ENCODE measurements at regions not wholly inside any gene's neighbourhood (a gene's known extent, or its start where the extent isn't known, plus 50 kb on each side); places are given as distances from the start of the nearest gene placed in this dataset.

GRCh38 chr1:222325506-222325905, 222.4 kb downstream of the HHIPL2 start:
- DNase-seq (ENCODE audit: low spot score) (no peak), ATAC-seq (no peak)
- intact Hi-C loops (cut with DNase I): no loop called here

DNA sequence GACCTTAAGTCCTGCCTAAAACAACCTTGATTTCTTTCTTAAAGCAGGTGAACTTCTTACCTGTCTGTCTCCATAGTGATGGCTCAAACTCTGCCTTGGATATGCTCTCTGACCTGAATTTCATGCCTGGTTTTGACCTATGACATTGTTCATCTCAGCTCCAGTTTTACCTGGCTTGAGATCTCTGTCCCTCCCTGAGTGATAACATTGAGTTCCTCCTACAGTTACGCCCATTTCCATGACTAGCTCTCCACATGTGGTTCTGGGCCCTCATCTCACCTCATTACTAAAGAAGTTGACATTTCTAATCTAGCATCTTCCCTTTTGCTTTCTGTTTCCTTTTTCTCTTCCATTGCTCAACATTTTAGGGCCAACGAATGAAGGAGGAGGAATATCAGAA, 233.1 kb downstream of the HHIPL2 start:
- DNase-seq (ENCODE audit: low spot score) (no peak), ATAC-seq (no peak)
- intact Hi-C loops (cut with DNase I): no loop called here

DNA sequence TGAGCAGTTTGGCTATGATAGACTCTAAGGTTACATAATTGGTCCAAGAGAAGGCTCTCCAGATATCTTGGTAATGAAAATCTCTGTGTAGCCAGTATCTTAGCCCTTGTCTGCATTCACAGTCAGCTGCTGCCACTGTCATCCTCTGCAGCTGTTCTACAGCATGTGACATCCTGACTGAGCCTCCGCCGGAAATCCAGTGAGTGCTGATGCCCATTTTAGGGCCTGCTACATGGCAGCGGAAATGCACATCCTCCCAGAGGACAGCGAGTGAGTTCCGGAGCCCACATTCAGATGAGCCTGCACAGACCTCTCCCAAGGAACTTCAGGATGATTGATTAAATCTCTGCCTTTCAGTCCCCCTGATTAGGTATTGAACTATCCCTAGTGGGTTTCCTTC, 237.1 kb downstream of the HHIPL2 start:
- intact Hi-C loops (cut with DNase I): no loop called here
- ATAC-seq (peak; percentile 45), DNase-seq (ENCODE audit: low spot score) (no peak)

GRCh38 chr1:222307621-222308020, 240.3 kb downstream of the HHIPL2 start:
- no peak for DNase-seq (ENCODE audit: low spot score)
- intact Hi-C loops (cut with DNase I): no loop called here
- ATAC-seq: no peak

DNA sequence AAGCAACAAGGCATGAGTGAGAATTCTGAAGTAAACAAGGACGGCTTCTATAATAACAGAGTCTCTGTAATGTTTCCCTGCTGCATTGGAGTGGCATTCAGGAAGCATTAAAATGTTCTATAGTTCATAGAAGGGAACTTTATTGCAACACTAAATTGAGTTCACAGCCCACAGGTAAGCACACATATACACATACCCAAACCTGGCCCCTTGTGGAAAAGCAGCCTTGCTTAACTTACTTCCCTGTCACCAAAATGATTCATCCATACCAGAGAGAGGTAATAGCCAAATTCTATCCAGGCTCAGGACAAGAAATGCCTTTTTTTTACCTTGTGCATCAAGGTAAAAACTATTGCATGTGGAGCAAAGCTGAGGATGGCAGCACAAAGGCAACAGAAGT, 241.4 kb downstream of the HHIPL2 start:
- DNase-seq (ENCODE audit: low spot score): no peak
- ATAC-seq: no peak
- intact Hi-C loops (cut with DNase I): no loop called here

GRCh38 chr1:222306011-222306410, 241.9 kb downstream of the HHIPL2 start:
- ATAC-seq (no peak), DNase-seq (ENCODE audit: low spot score) (no peak)
- intact Hi-C loops (cut with DNase I): no loop called here

DNA sequence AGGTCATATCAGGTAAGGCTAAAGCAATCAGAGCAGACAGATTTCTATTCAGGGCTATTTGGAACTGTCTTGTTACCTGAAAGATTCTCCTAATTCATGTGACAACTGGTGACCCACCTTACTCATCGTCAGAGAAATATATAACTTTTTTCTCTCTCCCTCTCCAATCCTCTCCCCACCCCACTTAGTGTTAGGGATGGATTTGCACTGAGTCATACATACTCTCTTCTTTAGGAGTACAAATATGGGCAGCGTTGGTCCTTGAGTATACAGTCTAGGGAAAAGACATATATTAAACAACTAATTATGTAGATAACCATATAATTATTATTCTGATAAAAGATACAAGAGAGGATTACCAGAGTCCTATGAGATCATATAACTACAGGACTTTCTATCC, 246.3 kb downstream of the HHIPL2 start:
- intact Hi-C loops (cut with DNase I): no loop called here

DNA sequence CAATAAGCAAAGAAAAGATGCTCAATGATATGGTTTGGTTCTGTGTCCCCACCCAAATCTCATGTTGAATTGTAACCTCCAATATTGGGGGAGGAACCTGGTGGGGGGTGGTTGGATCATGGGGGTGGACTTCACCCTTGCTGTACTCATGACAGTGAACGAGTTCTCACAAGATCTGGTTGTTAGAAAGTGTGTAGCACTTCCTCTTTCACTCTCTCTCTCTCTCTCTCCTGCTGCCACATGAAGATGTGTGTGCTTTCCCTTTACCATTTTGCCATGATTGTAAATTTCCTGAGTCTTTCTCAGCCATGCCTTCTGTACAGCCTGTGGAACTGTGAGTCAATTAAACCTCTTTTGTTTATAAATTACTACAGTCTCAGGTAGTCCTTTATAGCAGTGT, 248.4 kb downstream of the HHIPL2 start:
- ATAC-seq: no peak
- DNase-seq (ENCODE audit: low spot score): no peak
- intact Hi-C loops (cut with DNase I): no loop called here

More for the DNA sequence above, 246.3 kb downstream of the HHIPL2 start:
- no peak for ATAC-seq
- DNase-seq (ENCODE audit: low spot score): no peak

DNA sequence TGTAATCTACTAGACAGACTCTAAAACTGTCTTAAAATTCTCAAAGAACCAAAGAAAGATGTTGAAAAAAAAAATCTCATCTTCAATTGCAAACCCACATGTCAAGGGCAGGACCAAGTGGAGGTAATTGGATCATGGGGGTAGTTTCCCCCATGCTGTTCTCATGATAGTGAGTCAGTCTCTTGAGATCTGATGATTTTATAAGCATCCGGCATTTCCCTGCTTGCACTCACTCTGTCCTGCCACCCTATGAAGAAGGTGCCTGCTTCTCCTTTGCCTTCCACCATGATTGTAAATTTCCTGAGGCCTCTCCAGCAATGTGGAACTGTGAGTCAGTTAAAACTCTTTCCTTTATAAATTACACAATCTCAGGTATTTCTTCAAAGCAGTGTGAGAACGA, 257.0 kb downstream of the HHIPL2 start:
- no peak for ATAC-seq
- no peak for DNase-seq (ENCODE audit: low spot score)
- intact Hi-C loops (cut with DNase I): no loop called here

- intact Hi-C loops (cut with DNase I): no loop called here
Observed at GRCh38 chr1:222288053-222288452, 259.9 kb downstream of the HHIPL2 start.

GRCh38 chr1:222286011-222286410, 261.9 kb downstream of the HHIPL2 start:
- intact Hi-C loops (cut with DNase I): no loop called here
- ATAC-seq (no peak), DNase-seq (ENCODE audit: low spot score) (no peak)

More at GRCh38 chr1:222288053-222288452, 259.9 kb downstream of the HHIPL2 start:
- no peak for ATAC-seq
- no peak for DNase-seq (ENCODE audit: low spot score)

- no peak for DNase-seq (ENCODE audit: low spot score)
- intact Hi-C loops (cut with DNase I): no loop called here
- no peak for ATAC-seq
Observed at GRCh38 chr1:222285526-222285925, 262.4 kb downstream of the HHIPL2 start.

DNA sequence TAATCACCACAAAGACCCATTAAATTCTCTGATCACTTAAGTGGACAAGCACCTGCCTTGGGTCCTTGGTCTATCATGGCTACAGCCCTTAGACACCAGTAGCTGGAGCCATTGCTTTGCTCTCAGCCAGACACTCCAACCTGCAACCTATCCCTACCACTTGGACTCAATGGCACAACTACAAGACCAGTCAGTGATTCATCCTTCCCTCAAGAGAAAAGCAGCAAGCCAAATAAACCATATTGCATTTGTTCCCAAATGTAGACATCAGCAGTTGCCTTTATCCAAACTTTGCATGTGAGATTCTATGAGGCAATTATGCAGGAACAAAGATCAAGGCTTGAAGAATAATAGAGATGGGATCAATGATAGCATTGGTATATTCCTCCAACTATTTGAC, 263.4 kb downstream of the HHIPL2 start:
- ATAC-seq (no peak), DNase-seq (ENCODE audit: low spot score) (no peak)
- intact Hi-C loops (cut with DNase I): loop anchor here (5.0 kb wide), 1 partner anchor 782 kb away; no protein-coding TSS in a partner anchor

DNA sequence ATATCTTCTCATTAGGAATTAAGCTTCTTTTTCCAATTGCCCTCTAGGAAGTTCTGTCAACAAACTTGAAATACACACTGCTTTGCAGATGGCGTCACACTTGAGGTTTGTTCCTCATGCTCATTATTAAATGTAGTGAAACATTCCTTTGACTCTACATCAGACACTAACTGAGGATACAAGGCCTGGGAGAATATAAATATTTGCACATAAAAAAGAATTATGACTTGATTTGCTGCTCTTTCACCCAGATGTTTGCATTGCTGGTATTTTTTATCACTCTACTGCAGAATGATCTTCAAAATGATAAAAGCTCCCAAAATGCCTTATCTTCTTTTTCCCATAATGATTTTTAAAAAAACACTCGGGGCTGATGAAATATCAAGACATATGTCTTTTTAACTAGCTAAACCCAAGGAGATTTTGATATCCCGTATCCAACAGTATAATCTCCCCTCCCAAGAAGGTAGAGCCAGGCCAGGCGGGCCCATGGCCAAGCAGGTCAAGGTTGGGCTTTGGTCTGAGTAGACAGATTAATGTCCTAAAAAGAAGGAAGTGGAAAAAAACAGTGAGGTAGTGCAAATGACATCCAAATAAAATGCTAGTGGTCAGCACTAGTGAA, 264.6 kb downstream of the HHIPL2 start:
- DNase-seq (ENCODE audit: low spot score) (no peak), ATAC-seq (no peak)
- intact Hi-C loops (cut with DNase I): loop anchor here (5.0 kb wide), 1 partner anchor 781 kb away; no protein-coding TSS in a partner anchor

GRCh38 chr1:222279591-222279990, 268.3 kb downstream of the HHIPL2 start:
- ATAC-seq: no peak
- no peak for DNase-seq (ENCODE audit: low spot score)
- intact Hi-C loops (cut with DNase I): no loop called here

DNA sequence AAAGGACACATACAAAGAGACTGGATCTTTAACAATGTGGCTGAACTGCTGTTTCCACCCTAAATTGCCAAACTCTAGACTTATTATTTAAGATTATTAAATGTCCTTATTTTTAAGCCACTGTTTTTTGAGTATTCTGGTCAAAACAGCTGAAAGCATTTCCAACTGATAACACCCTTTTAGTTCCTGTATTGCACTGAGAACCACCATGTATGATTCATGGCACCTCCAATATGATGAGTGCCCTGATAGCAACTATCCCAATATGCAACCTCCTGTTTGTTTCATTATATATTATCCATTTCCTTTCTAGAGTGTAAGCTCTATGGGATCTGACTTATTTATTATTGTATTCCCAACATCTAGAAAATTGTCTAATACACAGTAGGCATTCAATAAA, 269.4 kb downstream of the HHIPL2 start:
- DNase-seq (ENCODE audit: low spot score): no peak
- intact Hi-C loops (cut with DNase I): no loop called here
- no peak for ATAC-seq

- ATAC-seq: no peak
- intact Hi-C loops (cut with DNase I): no loop called here
- no peak for DNase-seq (ENCODE audit: low spot score)
Observed at GRCh38 chr1:222275729-222276465, 272.0 kb downstream of the HHIPL2 start.

DNA sequence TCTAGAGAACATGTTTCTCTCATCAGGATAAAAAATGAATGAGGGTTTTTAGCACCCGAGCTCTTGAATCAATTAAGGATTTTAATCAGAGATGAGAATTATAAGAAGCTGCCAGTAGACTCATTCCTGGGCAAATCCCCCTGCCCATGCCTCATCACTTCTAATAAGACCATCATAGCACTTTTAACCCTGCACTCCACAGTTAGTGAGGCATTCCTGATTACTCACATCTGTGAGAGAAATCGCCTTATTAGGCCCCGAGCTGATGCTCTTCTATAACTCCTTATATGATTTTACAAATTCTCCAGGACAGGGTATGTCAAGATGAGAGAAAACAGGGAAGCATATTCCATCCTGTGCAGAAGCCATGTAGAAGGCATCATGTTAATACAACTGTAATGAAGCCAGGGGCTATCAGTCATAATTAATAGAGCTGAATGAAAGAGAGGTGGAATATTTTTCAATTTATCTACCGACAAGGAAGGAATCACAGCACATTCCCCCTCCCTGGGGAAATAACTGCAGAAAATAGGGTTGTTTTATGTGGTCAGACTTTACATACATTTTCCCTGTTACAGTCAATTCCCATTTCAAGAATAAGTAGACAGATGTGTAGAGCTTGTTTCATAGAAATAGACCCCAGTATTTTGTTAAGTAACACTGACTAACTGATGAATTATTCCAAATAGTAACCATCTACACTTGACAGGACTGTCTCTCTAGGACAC, 272.7 kb downstream of the HHIPL2 start:
- ATAC-seq: no peak
- DNase-seq (ENCODE audit: low spot score): no peak
- intact Hi-C loops (cut with DNase I): no loop called here

GRCh38 chr1:222266223-222267196, 281.4 kb downstream of the HHIPL2 start:
- ATAC-seq (no peak), DNase-seq (ENCODE audit: low spot score) (no peak)
- intact Hi-C loops (cut with DNase I): no loop called here

All from sciatic nerve (tissue), 2 donors.